Neural progenitor cell (in vitro differentiated cells): ENCODE measurements at regions not wholly inside any gene's neighbourhood (a gene's known extent, or its start where the extent isn't known, plus 50 kb on each side); places are given as distances from the start of the nearest gene placed in this dataset.

Source experiments
- DNase-seq: peaks from one replicate; pipeline ENCODE4 v3.0.0-alpha.2; 2016; ENCODE audit warnings: low spot score
- H2AFZ ChIP-seq: fragments of 200-600 bp; sonication (generic); replicated peaks from 2 replicates; pipeline ENCODE4 v1.6.1; 2016; ENCODE audit warnings: antibody characterized with exemption
- H3F3A ChIP-seq: fragments of 200-600 bp; sonication (generic); 2 replicates; pipeline ENCODE4 v1.6.1; 2016; ENCODE audit warnings: antibody characterized with exemption, low read depth
- H3K27ac ChIP-seq: fragments of 200-600 bp; sonication (generic); 2 replicates; pipeline ENCODE4 v1.5.1; 2016; ENCODE audit warnings: mild to moderate bottlenecking
- H3K27me3 ChIP-seq: fragments of 200-600 bp; sonication (generic); 2 replicates; pipeline ENCODE4 v1.6.1; 2016; ENCODE audit warnings: mild to moderate bottlenecking, moderate library complexity
- H3K36me3 ChIP-seq: fragments of 200-600 bp; sonication (generic); 2 replicates; pipeline ENCODE4 v1.5.1; 2016
- H3K4me1 ChIP-seq: fragments of 200-600 bp; sonication (generic); 2 replicates; pipeline ENCODE4 v1.6.1; 2016; ENCODE audit warnings: mixed run types
- H3K4me2 ChIP-seq: fragments of 200-600 bp; sonication (generic); 2 replicates; pipeline ENCODE4 v1.6.1; 2016
- H3K4me3 ChIP-seq: fragments of 200-600 bp; sonication (generic); 2 replicates; pipeline ENCODE4 v1.5.1; 2016
- H3K79me2 ChIP-seq: fragments of 200-600 bp; sonication (generic); 2 replicates; pipeline ENCODE4 v1.6.1; 2016; ENCODE audit warnings: low read depth
- H3K9ac ChIP-seq: fragments of 200-600 bp; sonication (generic); 2 replicates; pipeline ENCODE4 v1.6.1; 2016
- H3K9me3 ChIP-seq: fragments of 200-600 bp; sonication (generic); 2 replicates; pipeline ENCODE4 v1.5.1; 2016; ENCODE audit warnings: low read depth
- H4K20me1 ChIP-seq: fragments of 200-600 bp; sonication (generic); 2 replicates; pipeline ENCODE4 v1.6.1; 2016; ENCODE audit warnings: low read depth
- H3K27ac Mint-ChIP-seq: 3 replicates; pipeline ENCODE4 v1.8.0; 2021; ENCODE audit warnings: mixed read lengths
- H3K27me3 Mint-ChIP-seq: 2 replicates; pipeline ENCODE4 v1.8.0; 2022; ENCODE audit warnings: low read depth, mild to moderate bottlenecking, inconsistent platforms, moderate library complexity, mixed read lengths; ENCODE audit not compliant: insufficient read depth
- H3K36me3 Mint-ChIP-seq: 3 replicates; pipeline ENCODE4 v1.8.0; 2021; ENCODE audit warnings: mixed read lengths
- H3K4me1 Mint-ChIP-seq: 3 replicates; pipeline ENCODE4 v1.8.0; 2021; ENCODE audit warnings: mixed read lengths
- H3K4me3 Mint-ChIP-seq: 3 replicates; pipeline ENCODE4 v1.8.0; 2021; ENCODE audit warnings: mild to moderate bottlenecking, moderate library complexity, mixed read lengths
- H3K9me3 Mint-ChIP-seq: 3 replicates; pipeline ENCODE4 v1.8.0; 2020; ENCODE audit warnings: mixed read lengths
- EZH2 ChIP-seq: fragments of 200-600 bp; sonication (generic); IDR thresholded peaks from 2 replicates; pipeline ENCODE4 v1.6.1; 2017; ENCODE audit warnings: antibody characterized with exemption, mild to moderate bottlenecking, moderate library complexity
- EZH2phosphoT487 ChIP-seq: fragments of 200-600 bp; sonication (generic); IDR thresholded peaks from 2 replicates; pipeline ENCODE4 v1.6.1; 2017; ENCODE audit warnings: antibody characterized with exemption
- TF ChIP-seq, protein P1 (sequence below): fragments of 200-600 bp; sonication (generic); IDR thresholded peaks from 2 replicates; pipeline ENCODE4 v1.5.1; 2017; ENCODE audit warnings: antibody characterized with exemption, mild to moderate bottlenecking

DNA sequence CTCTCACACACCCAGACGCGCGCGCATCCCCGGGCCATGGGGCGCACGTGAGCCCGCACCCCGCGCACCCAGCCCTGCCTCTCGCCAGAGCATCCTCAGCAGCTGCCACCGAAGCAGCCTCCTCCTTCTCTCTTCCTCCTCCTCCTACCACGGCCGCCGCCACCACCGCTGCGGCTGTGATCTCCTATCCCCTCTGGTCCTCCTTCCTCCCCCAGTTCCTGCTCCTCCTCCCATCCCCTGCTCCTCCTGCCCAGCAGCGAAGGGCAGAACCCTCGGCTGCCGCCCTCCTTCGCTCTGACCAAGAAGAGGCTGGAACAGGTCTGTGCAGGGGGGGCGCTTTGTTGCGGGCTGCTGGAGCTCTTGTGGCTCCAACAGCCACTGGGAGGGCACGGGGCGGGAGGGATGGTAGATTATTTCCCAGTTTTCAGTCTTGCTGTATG lies 148.7 kb upstream of the CHRDL1 start:
- Histone ChIP-seq H3K4me2 (peak overlapping the region; percentile 83), H3K9ac (no peak overlapping the region), H3K9me3 (no peaks in the 10 kb centered on the region), H3K36me3 (no peaks in the 10 kb centered on the region), H4K20me1 (no peaks in the 10 kb centered on the region), H2AFZ (peak overlapping the region; percentile 72), H3K4me3 (peak overlapping the region; percentile 61), H3K27me3 (no peaks in the 10 kb centered on the region), H3K79me2 (peaks cover 6% of the 10 kb centered on the region), H3K27ac (peak overlapping the region; percentile 46), H3F3A (peaks cover 9% of the 10 kb centered on the region), H3K4me1 (no peaks in the 10 kb centered on the region)
- peaks cover 4% of the 10 kb centered on the region for H3K27me3 Mint-ChIP-seq
- peak overlapping the region; percentile 97 for H3K27ac Mint-ChIP-seq
- H3K36me3 Mint-ChIP-seq = no peaks in the 10 kb centered on the region
- H3K9me3 Mint-ChIP-seq = no peaks in the 10 kb centered on the region
- peaks cover 32% of the 10 kb centered on the region for H3K4me1 Mint-ChIP-seq
- no peak for TF ChIP-seq EZH2
- TF ChIP-seq, protein P1, sequence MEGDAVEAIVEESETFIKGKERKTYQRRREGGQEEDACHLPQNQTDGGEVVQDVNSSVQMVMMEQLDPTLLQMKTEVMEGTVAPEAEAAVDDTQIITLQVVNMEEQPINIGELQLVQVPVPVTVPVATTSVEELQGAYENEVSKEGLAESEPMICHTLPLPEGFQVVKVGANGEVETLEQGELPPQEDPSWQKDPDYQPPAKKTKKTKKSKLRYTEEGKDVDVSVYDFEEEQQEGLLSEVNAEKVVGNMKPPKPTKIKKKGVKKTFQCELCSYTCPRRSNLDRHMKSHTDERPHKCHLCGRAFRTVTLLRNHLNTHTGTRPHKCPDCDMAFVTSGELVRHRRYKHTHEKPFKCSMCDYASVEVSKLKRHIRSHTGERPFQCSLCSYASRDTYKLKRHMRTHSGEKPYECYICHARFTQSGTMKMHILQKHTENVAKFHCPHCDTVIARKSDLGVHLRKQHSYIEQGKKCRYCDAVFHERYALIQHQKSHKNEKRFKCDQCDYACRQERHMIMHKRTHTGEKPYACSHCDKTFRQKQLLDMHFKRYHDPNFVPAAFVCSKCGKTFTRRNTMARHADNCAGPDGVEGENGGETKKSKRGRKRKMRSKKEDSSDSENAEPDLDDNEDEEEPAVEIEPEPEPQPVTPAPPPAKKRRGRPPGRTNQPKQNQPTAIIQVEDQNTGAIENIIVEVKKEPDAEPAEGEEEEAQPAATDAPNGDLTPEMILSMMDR = no peak
- no peak for TF ChIP-seq EZH2phosphoT487
- DNase-seq = peak; percentile 61
- H3K4me3 Mint-ChIP-seq = peak overlapping the region; percentile 92

DNA sequence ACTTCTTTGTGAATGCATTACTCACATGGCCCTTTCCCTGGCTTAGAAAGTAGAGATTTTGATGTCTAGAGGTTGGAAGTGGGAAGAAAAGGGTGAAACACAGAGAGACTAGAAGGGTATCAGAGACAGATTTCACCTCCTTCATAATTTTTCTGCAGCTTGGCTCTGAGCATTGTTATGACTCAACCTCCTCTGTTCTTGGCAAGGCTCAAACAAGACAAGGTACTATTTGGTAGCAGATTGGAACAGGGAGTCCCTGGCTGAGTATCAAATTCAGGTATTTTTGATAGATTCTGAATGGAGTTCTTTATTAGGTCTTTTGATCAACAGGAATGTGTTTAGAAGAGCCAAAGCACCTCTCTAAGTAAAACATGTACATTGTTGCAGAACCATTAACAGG lies 146.3 kb upstream of the CHRDL1 start:
- DNase-seq = no peak
- Mint-ChIP-seq H3K27ac (no peak overlapping the region), H3K4me3 (no peak overlapping the region), H3K4me1 (peaks cover 25% of the 10 kb centered on the region), H3K9me3 (no peaks in the 10 kb centered on the region), H3K27me3 (peaks cover 5% of the 10 kb centered on the region), H3K36me3 (no peaks in the 10 kb centered on the region)
- no peaks in the 10 kb centered on the region for H3K4me1 ChIP-seq
- no peaks in the 10 kb centered on the region for H3K9me3 ChIP-seq
- TF ChIP-seq, protein P1 = no peak
- TF ChIP-seq EZH2phosphoT487 = no peak
- TF ChIP-seq EZH2 = no peak
- peaks cover 6% of the 10 kb centered on the region for H3K79me2 ChIP-seq
- H3K27ac ChIP-seq = no peak overlapping the region
- peaks cover 9% of the 10 kb centered on the region for H3F3A ChIP-seq
- H2AFZ ChIP-seq = no peak overlapping the region
- H3K27me3 ChIP-seq = no peaks in the 10 kb centered on the region
- no peaks in the 10 kb centered on the region for H3K36me3 ChIP-seq
- H3K4me3 ChIP-seq = no peak overlapping the region
- H3K4me2 ChIP-seq = no peak overlapping the region
- H3K9ac ChIP-seq = no peak overlapping the region
- no peaks in the 10 kb centered on the region for H4K20me1 ChIP-seq

DNA sequence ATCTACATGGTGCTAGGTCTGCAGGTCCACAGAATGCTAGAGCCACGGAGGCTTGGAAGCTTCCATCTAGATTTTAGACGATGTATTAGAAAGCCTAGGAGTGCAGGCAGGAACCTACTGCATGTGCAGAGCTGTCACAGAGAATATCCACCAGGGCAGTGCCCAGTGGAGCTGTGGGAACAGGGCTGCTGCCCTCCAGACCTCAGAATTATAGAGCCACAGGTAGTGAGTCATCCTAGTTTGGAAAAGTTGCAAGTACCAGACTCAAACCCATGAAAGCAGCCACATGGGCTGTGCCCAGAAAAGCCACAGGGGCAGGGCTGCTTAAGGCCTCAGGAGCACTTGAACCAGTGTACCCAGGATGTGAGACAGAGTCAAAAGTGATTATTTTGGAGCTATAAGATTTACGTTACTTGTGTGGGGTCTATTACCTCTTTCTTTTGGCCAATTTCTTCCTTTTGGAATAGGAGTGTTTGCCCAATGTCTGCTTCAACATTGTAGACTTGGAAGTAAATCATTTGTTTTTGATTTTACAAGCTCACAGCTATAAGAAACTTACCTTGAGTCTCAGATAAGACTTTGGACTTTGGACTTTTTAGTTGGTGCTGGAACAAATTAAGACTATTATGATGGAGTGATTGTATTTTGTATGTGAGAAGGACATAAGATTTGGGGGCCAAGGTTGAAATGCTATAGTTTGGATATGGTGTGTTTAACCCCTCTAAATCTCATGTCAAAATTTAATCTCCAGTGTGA lies 143.5 kb upstream of the CHRDL1 start:
- TF ChIP-seq, protein P1 = no peak
- TF ChIP-seq EZH2 = no peak
- TF ChIP-seq EZH2phosphoT487 = no peak

More for the DNA sequence above, 143.5 kb upstream of the CHRDL1 start:
- Histone ChIP-seq H3K9me3 (no peaks in the 10 kb centered on the region), H4K20me1 (no peaks in the 10 kb centered on the region), H3K4me1 (no peaks in the 10 kb centered on the region), H3K79me2 (no peaks in the 10 kb centered on the region), H3K27me3 (no peaks in the 10 kb centered on the region), H3K36me3 (no peaks in the 10 kb centered on the region), H3K4me2 (no peak overlapping the region), H3K9ac (no peak overlapping the region), H2AFZ (no peak overlapping the region), H3K4me3 (no peak overlapping the region), H3F3A (peaks cover 1% of the 10 kb centered on the region), H3K27ac (no peak overlapping the region)
- H3K4me1 Mint-ChIP-seq = peaks cover 10% of the 10 kb centered on the region
- H3K27ac Mint-ChIP-seq = no peak overlapping the region
- DNase-seq = no peak
- H3K4me3 Mint-ChIP-seq = no peak overlapping the region
- H3K9me3 Mint-ChIP-seq = no peaks in the 10 kb centered on the region
- H3K27me3 Mint-ChIP-seq = peaks cover 2% of the 10 kb centered on the region
- no peaks in the 10 kb centered on the region for H3K36me3 Mint-ChIP-seq
